GM12892 (cell line): ENCODE measurements at regions not wholly inside any gene's neighbourhood (a gene's known extent, or its start where the extent isn't known, plus 50 kb on each side); places are given as distances from the start of the nearest gene placed in this dataset.

Source experiments
- POLR2A ChIP-seq: IDR thresholded peaks from 2 replicates; pipeline ENCODE4 v1.6.1; 2011; ENCODE audit warnings: low read depth, low read length, control low read depth
- POLR2AphosphoS5 ChIP-seq: IDR thresholded peaks from 2 replicates; pipeline ENCODE4 v1.6.1; 2011; ENCODE audit warnings: low read depth, low read length, control low read depth
- TAF1 ChIP-seq: IDR thresholded peaks from 2 replicates; pipeline ENCODE4 v1.6.1; 2011; ENCODE audit warnings: low read depth, mild to moderate bottlenecking, control low read depth, low read length, borderline replicate concordance

- no peak for TF ChIP-seq POLR2A
- TF ChIP-seq POLR2AphosphoS5: no peak
- TF ChIP-seq TAF1: no peak
These were observed 97.1 kb upstream of the MYOCD start for GRCh38 chr17:12568358-12569251.
